Neutrophil (primary cell): ENCODE measurements at regions not wholly inside any gene's neighbourhood (a gene's known extent, or its start where the extent isn't known, plus 50 kb on each side); places are given as distances from the start of the nearest gene placed in this dataset.

ENCODE experiments used
- H3K27ac ChIP-seq: fragments of 200-600 bp; sonication (generic); 2 replicates; pipeline ENCODE4 v1.5.1; 2016; ENCODE audit warnings: mild to moderate bottlenecking, moderate library complexity
- H3K27me3 ChIP-seq: fragments of 200-600 bp; sonication (generic); 2 replicates; pipeline ENCODE4 v1.6.0; 2016; ENCODE audit warnings: mild to moderate bottlenecking
- H3K36me3 ChIP-seq: fragments of 200-600 bp; sonication (generic); 2 replicates; pipeline ENCODE4 v1.5.1; 2017
- H3K4me1 ChIP-seq, 2 experiments: fragments of 200-600 bp in 1 of 2; sonication (generic) in 1 of 2; 1 replicate in 1 of 2; 2 replicates in 1 of 2; pipeline versions ENCODE4 v1.5.1 to v1.6.1; 2013 to 2016; ENCODE audit warnings: low read depth in 1 of 2, low read length in 1 of 2, mild to moderate bottlenecking in 1 of 2, moderate library complexity in 1 of 2; ENCODE audit not compliant: control insufficient read depth in 1 of 2, insufficient read depth in 1 of 2
- H3K4me3 ChIP-seq, 2 experiments: fragments of 200-600 bp in 1 of 2; sonication (generic) in 1 of 2; 1 replicate in 1 of 2; 2 replicates in 1 of 2; pipeline ENCODE4 v1.5.1; 2013 to 2016; ENCODE audit warnings: low read depth in 1 of 2, low read length in 1 of 2, mild to moderate bottlenecking in 1 of 2, moderate library complexity in 1 of 2
- H3K9me3 ChIP-seq: fragments of 200-600 bp; sonication (generic); 2 replicates; pipeline ENCODE4 v1.5.1; 2016
- CTCF ChIP-seq: fragments of 200-600 bp; sonication (generic); IDR thresholded peaks from 2 replicates; pipeline ENCODE4 v1.5.1; 2016; ENCODE audit warnings: antibody characterized with exemption

DNA sequence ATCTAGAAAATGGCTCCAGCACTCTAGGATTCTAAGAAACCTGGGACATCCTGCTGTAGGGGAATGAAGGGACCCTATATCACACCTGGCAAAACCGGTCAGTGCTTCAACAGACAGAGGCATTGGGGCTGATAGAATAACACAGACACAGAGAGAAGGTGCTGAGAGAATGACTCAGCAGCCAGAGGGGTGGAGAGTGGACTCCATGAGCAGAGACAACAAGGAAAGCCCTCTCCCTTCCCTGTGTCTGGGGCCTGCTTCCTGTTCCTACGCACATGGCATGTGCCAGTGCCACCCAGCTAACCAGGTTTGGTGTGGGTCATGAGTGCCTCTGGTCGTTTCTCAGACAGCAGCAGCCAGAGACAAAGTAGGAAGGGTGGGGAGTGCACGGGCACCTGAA, 140.3 kb downstream of the CCT6B start:
- Histone ChIP-seq H3K9me3 (no peaks in the 10 kb centered on the region), H3K4me1 (no peaks in the 10 kb centered on the region), H3K27ac (no peak overlapping the region), H3K4me3 (no peak overlapping the region), H3K36me3 (no peaks in the 10 kb centered on the region), H3K27me3 (peaks cover 66% of the 10 kb centered on the region)
- no peak for TF ChIP-seq CTCF

GRCh38 chr17:34820248-34820801, 140.9 kb downstream of the CCT6B start:
- no peak for TF ChIP-seq CTCF
- H3K4me1 ChIP-seq: no peaks in the 10 kb centered on the region
- H3K27ac ChIP-seq: no peak overlapping the region
- H3K9me3 ChIP-seq: no peaks in the 10 kb centered on the region
- no peaks in the 10 kb centered on the region for H3K36me3 ChIP-seq
- H3K4me3 ChIP-seq: no peak overlapping the region
- peaks cover 68% of the 10 kb centered on the region for H3K27me3 ChIP-seq

DNA sequence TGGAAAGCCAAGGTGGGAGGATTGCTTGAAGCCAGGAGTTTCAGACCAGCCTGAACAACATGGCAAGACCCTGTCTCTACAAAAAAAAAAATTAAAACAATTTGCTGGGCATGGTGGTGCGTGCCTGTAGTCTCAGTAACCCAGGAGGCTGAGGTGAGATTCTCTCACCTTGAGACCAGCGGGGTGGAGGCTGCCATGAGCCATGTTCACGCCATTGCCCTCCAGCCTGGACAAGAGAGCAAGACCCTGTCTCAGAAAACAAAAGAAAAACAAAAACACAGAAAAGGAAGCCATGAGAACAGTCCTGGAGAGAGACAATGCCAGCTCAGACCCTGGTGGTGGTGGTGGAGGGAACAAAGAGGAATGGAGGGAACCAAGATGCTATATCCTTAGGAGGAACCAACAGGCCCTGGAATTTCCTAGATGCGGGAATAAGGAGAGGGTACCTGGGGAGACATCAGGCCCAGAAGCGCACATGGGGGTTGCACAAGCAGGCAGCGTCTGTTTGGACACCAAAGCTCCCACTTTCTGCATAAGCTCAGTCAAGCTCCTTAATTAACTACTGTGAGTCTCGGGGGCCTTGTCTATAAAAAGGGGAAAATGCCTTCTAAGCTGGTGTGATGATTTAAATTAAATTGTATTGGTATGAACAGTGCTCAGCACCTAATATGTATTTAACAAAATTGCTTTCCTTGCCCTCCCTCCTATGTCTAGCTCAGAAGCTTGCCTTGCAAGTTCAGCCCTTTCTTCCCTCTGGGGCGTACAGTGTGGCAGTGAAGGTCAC, 143.8 kb downstream of the CCT6B start:
- no peak for TF ChIP-seq CTCF
- no peaks in the 10 kb centered on the region for H3K9me3 ChIP-seq
- H3K36me3 ChIP-seq: no peaks in the 10 kb centered on the region
- H3K4me3 ChIP-seq: no peak overlapping the region
- H3K4me1 ChIP-seq: no peaks in the 10 kb centered on the region
- no peak overlapping the region for H3K27ac ChIP-seq
- peaks cover 53% of the 10 kb centered on the region for H3K27me3 ChIP-seq

DNA sequence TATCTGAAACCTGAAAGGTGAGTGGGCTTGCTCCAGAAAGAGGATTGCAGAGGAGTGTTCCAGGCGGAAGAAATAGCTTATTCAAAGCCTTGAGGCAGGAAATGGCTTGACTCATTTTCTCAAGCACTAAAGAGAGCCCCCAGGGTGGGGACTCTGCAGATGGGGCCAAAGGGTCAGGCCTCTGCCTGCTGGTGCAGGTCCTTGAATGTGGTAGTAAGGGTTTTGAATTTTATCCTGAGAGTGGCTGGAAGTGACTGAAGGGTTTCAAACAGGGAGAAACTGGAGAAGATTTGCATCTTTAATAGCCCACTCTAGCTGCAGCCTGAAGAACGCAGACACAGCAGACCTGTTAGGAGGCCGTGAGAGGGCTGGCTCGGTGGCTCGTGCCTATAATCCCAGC, 144.4 kb downstream of the CCT6B start:
- Histone ChIP-seq H3K27ac (no peak overlapping the region), H3K36me3 (no peaks in the 10 kb centered on the region), H3K27me3 (peaks cover 50% of the 10 kb centered on the region), H3K4me1 (no peaks in the 10 kb centered on the region), H3K4me3 (no peak overlapping the region), H3K9me3 (no peaks in the 10 kb centered on the region)
- TF ChIP-seq CTCF: no peak

DNA sequence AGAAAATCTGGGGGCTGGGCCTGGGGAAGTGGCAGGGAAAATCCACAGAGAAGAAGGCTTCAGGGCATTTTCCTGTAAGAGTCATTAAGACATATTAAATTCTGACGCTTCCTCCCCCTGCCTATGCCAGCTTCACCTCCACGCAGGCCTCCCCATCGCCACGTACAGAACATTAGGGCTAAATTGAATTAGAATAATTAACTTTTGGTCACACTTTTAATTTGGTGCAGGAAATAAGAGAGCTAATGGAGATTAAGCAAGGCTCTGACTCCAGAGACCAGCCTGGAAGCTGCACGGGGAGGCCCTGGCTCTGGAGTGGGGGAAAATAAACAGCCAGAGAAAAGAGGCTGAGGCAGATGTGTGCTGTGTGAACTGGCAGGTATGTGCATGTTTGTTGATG, 148.0 kb downstream of the CCT6B start:
- H3K4me3 ChIP-seq: no peak overlapping the region
- no peaks in the 10 kb centered on the region for H3K36me3 ChIP-seq
- H3K4me1 ChIP-seq: peaks cover 5 to 7% of the 10 kb centered on the region in 2 experiments
- no peaks in the 10 kb centered on the region for H3K9me3 ChIP-seq
- no peak for TF ChIP-seq CTCF
- H3K27ac ChIP-seq: no peak overlapping the region
- H3K27me3 ChIP-seq: peaks cover 30% of the 10 kb centered on the region
